GM18951 (cell line): ENCODE measurements at regions not wholly inside any gene's neighbourhood (a gene's known extent, or its start where the extent isn't known, plus 50 kb on each side); places are given as distances from the start of the nearest gene placed in this dataset.

ENCODE experiments used
- POLR2A ChIP-seq: IDR thresholded peaks from 4 replicates; pipeline ENCODE4 v1.6.1; 2011; ENCODE audit warnings: mild to moderate bottlenecking; ENCODE audit not compliant: insufficient read length, insufficient read depth; ENCODE audit errors: extremely low read depth
- in situ Hi-C: fragments of 300-500 bp; cut with MboI; formaldehyde crosslinking; loops from one replicate; pipeline ENCODE4 v1.12.0; 2022; ENCODE audit warnings: low sequenced_read_pairs, mixed read lengths, inconsistent platforms; ENCODE audit not compliant: unreplicated experiment

DNA sequence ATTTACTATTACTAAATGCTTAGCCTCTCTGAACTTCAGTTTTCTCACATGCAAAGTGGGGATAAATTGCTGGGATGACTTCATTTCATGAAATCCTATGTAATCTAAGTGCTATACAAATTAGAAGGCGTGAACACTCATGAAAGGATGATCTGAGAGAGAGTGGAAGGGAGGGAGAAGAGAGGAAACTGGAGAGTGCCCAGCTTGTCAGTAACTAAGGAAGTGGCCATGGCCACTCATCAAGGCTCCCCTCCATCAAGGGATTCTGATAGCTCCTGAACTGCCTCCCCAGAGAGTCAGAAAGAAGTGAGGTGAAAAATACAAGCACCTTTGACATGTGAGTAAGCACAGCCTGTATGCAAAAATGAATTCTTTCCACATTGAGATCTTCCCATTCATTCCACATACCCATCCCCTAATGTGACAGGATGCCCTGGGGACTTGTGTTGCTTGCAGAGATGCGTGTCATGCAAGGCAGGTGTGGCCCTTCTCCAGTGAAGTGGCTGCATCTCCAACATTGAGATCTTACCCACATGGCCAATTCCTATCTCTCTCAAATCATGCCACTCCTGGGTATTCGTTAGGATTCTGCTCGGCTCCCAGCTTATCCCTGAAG lies 76.5 kb upstream of the ITPRID1 start:
- no peak for TF ChIP-seq POLR2A
- in situ Hi-C loops: no loop called here

DNA sequence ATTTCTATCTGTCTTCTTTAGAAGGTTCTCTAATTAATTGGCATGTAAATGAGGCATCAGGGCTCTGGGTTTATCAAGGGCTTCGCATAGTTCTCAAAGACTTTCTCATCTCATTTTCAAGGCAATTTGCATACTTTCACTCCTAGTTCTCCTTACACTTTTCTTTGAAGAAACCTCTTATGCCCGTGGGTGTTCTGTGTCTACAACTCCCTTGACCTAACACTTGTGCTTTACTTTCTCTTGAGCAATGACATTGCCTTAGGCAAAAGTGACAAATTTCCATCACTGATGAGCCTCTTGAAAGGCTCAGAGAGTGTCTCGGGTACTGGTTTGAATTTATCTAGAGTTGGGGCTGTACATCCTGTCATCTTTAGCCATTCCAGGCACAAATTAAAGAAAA lies 74.7 kb upstream of the ITPRID1 start:
- no peak for TF ChIP-seq POLR2A
- in situ Hi-C loops: no loop called here

DNA sequence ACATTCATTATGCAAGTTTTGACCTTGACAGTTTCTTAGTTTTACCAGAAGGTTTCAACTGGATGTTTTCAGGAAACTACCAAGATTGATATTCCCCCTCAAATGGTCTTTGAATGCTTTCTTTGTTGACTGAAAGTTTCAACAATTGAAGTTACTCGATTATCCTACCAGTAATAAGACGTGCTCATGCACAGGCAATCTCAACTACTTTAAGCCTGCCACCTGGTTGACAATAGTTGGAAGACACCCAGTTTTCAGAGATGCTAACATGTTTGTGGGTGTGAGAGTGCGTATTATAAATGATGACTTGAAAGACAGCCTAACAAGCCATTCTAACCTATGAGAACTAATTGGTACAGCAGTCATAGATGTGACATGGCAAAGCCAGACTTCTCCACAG lies 73.4 kb upstream of the ITPRID1 start:
- in situ Hi-C loops: no loop called here

DNA sequence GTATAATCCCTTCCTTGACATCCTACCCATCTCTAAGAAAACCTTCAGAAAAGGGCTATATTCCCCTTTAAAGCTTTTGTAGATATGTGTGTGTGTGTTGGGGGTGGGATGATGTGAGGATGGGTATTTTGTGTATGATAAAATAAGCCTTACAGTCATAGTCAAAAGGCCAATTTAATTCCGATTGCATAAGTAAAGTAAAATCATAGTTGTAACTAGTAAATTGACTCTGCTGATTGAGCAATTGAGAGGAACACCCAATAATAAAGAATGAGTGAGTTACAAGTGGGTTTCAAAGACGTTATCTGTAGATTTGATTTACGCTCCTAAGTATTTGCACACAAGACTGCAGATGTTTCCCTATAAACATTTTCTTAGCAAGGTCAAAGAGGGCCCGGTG lies 71.3 kb upstream of the ITPRID1 start:
- in situ Hi-C loops: no loop called here
- TF ChIP-seq POLR2A: no peak

More for the DNA sequence above, 73.4 kb upstream of the ITPRID1 start:
- no peak for TF ChIP-seq POLR2A

DNA sequence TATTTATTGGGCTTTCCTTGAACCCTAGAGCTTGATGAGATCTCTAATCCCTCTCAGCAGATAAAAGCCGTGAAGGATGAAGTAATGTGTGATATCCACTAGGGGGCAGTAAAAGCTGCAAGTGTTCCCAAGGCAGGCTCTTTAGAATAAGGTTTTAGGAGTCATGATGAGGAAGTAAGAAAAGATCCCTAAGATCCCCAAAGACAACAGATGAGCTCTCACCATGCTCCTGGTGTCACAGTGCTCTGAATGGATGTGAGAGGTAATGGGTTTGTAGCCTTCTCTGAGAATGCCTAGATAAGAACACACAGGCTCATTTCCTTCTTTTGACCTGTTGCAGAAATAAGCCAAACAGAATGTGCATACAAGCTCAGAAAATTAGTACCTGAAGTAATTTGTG lies 70.4 kb upstream of the ITPRID1 start:
- in situ Hi-C loops: no loop called here
- TF ChIP-seq POLR2A: no peak

DNA sequence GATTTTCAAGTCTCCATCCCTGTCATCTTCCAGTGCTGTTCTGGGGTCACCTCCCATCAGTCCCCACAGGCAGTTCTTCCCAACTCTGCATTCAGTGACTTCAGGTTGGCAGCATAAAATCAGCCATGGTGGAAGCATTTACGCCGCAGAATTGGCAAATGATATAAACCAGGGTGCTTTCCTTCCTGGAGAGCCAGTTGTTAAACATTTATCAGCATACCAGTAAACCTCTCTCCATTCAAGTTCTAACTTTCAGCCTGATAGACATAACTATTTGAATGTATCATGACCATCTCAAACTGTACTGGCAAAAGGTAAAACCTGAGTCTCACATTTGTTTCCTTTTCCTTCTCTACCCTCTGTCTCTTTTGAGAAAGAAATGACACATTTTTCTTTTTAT lies 69.7 kb upstream of the ITPRID1 start:
- no peak for TF ChIP-seq POLR2A
- in situ Hi-C loops: no loop called here

DNA sequence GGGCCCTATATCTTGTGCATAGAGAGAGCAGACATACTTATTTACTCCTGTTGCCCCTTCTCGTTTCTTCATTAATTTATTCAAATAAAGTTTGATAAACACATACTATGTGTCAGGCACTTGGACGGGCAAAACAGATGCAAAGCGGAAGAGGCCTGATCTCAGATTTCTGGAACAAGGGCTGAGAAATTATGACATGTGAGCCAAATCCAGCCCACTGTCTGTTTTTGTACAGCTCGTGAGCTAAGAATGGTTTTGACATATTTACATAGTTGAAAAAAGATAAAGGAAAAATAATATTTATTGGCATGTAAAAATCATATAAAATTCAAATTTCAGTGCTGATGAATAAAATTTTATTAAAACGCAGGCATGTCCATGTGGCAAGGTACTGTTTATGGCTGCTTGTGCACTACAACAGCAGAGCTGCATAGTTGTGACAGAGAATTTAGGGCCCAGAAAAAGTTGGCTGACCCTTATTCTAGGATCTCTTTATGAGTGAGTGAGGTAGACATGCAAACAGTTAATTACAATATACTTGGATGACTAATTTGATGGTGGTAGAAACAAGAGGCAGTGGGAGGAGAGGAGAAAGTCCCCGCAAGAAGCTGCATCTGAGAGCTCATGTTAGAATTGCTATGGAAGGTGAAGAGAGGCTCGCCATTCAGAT lies 68.1 kb upstream of the ITPRID1 start:
- in situ Hi-C loops: no loop called here

DNA sequence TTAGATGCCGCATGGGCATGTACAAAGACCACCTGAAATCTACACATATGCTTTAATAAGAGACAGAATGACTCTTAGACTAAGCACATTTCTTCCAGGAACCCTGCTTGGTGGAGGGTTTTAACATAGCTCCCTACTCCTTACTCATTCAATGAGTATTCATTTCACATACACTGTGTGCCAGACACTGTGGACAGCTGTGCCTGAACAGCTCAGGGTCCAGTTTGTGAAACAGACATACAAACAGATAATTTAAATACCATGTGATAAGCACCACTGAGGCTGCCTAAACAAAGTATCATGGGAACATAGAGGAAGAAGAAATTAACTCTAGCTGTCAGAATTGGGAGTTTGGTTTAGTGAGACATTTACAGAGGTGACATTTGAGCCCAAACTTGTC lies 65.2 kb upstream of the ITPRID1 start:
- TF ChIP-seq POLR2A: no peak
- in situ Hi-C loops: no loop called here

More for the DNA sequence above, 68.1 kb upstream of the ITPRID1 start:
- no peak for TF ChIP-seq POLR2A

DNA sequence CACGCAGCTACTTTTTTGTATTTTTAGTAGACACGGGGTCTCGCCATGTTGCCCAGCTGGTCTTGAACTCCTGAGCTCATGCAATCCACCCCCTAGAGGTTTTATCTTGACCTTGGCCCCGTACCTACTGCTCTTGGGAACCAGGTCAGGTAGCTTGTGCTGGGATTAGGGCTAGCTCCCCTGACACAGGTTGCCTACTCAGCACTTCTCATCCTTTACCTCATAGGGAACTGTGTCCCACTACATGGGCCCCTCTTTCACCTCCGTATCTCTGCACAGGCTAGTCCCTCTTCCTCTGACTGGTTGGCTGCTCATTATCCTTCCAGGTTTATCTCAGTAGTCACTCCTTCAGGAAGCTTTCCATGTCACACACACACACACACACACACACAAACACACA lies 58.0 kb upstream of the ITPRID1 start:
- TF ChIP-seq POLR2A: no peak
- in situ Hi-C loops: loop anchor here (25.0 kb wide), 1 partner anchor 281 kb away; no protein-coding TSS in a partner anchor

DNA sequence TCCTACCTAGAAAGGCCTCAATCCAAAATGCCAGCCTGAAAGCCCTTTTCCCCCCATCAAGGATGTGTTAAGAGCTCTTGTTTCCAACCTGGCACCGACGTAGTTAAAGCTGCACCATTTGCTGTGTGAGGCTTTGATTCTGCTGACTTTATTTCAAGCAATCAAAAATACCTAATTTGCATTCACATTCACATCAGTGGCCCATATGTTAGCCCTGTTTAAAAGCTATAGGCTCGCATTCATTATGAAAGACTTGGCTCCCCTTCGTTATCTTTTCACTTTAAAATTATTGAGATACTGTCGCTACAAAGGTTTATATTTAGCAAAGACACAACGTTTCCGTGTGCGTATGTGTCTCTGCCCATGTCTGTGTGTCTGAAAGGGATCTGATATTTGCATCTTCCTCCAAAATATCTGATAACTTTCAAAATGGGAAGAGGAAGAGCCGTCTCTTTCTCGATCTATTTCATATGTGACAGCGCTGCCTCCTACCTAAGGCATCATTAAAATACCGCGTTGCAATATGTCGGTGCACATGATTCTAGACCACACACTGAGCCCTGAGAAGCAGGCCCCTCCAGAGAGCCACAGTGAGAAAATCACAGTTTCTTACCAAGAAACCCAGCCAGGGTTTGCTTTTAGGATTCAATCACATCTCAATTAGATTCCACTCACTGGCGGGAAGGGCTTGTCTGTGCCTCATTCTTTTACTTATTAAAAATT lies 57.1 kb upstream of the ITPRID1 start:
- in situ Hi-C loops: loop anchor here (25.0 kb wide), 1 partner anchor 280 kb away; no protein-coding TSS in a partner anchor
- no peak for TF ChIP-seq POLR2A

DNA sequence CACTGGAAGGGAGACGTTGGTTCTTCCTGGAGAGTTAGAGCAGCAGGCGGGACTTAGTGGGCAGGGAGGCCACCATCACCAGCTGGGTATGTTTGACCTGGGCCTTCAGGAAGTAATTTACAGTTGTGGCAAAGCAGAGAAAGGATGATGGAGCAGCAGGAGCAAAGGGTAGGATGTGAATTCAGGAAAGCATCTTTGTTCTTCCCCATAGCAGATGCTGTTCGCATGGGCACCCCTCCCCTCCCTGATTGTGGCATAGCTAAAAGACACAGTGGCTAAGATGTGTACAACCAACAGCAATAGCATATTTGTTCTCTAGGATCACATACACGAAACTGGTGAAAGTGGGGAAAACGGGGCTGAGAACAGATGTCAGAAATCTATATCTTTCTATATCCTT lies 56.3 kb upstream of the ITPRID1 start:
- in situ Hi-C loops: loop anchor here (25.0 kb wide), 1 partner anchor 280 kb away; no protein-coding TSS in a partner anchor
- TF ChIP-seq POLR2A: no peak

DNA sequence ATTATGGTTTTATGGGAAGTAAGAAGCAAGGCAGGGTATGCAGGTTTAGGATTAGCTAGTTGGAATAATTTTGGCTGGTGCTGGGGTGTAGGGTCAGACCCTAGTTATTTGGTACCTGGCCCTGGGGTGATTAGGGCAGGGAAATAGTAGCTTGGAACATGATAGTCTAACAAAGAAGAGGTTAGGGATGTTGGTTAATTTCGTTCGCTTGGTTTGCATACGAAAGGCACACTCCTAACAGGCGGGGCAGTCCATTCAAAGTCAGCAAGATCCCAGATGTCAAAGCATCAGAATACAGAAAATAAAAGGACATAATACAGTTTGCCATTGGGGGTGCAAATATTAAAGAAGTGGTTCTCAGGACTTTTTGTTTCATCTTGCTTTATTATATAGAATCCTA lies 55.7 kb upstream of the ITPRID1 start:
- in situ Hi-C loops: loop anchor here (25.0 kb wide), 1 partner anchor 279 kb away; no protein-coding TSS in a partner anchor
- no peak for TF ChIP-seq POLR2A

DNA sequence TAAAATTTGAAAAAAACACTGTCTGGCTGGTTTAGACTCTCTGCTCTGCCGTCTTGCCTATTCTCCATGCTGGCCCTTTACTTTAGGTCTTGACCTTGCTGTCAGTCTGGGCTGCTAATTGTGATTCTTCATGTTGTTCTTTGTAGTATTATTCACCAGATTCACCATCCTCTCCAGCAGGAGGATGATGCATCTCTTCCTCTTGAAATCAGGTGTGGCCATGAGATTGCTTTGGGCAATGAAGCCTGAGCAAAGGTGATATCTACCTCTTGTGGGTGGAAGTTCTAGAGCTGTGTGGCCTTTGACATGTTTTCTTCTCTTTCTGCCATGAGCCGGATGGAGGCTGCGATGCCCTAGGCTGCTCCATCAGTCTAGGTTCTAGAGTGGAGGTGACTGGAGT lies 51.3 kb upstream of the ITPRID1 start:
- TF ChIP-seq POLR2A: no peak
- in situ Hi-C loops: loop anchor here (25.0 kb wide), 1 partner anchor 275 kb away; no protein-coding TSS in a partner anchor
